ENCODE measurements at regions not wholly inside any gene's neighbourhood (a gene's known extent, or its start where the extent isn't known, plus 50 kb on each side); places are given as distances from the start of the nearest gene placed in this dataset.

GRCh38 chr11:15710580-15711275 lies 596.0 kb downstream of the INSC start:
- no peak for TF ChIP-seq CTCF (IDR thresholded peaks at IDR 0.05)
- Mint-ChIP-seq H3K36me3 (ENCODE audit: low read depth) (no peaks in the 10 kb centered on the region), H3K27ac (no peak overlapping the region), H3K4me3 (no peak overlapping the region), H3K9me3 (no peaks in the 10 kb centered on the region), H3K27me3 (no peaks in the 10 kb centered on the region), H3K4me1 (ENCODE audit: low read depth) (no peaks in the 10 kb centered on the region)
- Histone ChIP-seq H3K4me1 (ENCODE audit: insufficient read depth, low read length) (no peaks in the 10 kb centered on the region), H3K4me3 (ENCODE audit: low read length) (no peak overlapping the region), H3K27ac (ENCODE audit: low read depth in 1 of 2, low read length in 2 of 2) (no peak overlapping the region), H3K27me3 (ENCODE audit: control insufficient read depth in 1 of 2, insufficient read depth in 2 of 2, low read length in 2 of 2) (no peaks in the 10 kb centered on the region), H3K36me3 (ENCODE audit: insufficient read depth, low read length) (no peaks in the 10 kb centered on the region), H3K9me3 (ENCODE audit: control insufficient read depth in 1 of 2, insufficient read depth in 1 of 2, low read length in 2 of 2) (peaks cover 0 to 3% of the 10 kb centered on the region in 2 experiments)
- POLR2A ChIA-PET = no interaction called here
- CTCF ChIA-PET = no interaction called here
- DNase-seq (no peak), ATAC-seq (ENCODE audit: poor library complexity) (no peak)
- intact Hi-C loops (cut with DNase I, micrococcal nuclease) = no loop called here

- H3K4me3 ChIP-seq (ENCODE audit: low read length) = no peak overlapping the region
- H3K9me3 ChIP-seq (ENCODE audit: control insufficient read depth in 1 of 2, insufficient read depth in 1 of 2, low read length in 2 of 2) = peaks cover 0 to 3% of the 10 kb centered on the region in 2 experiments
- ChIA-PET CTCF (no interaction called here), POLR2A (no interaction called here)
- H3K36me3 ChIP-seq (ENCODE audit: insufficient read depth, low read length) = no peaks in the 10 kb centered on the region
- TF ChIP-seq CTCF (IDR thresholded peaks at IDR 0.05) = no peak
- no peaks in the 10 kb centered on the region for H3K4me1 ChIP-seq (ENCODE audit: insufficient read depth, low read length)
- no peak overlapping the region for H3K27ac Mint-ChIP-seq
- no peaks in the 10 kb centered on the region for H3K4me1 Mint-ChIP-seq (ENCODE audit: low read depth)
- no peaks in the 10 kb centered on the region for H3K27me3 ChIP-seq (ENCODE audit: control insufficient read depth in 1 of 2, insufficient read depth in 2 of 2, low read length in 2 of 2)
- H3K4me3 Mint-ChIP-seq = no peak overlapping the region
- H3K27me3 Mint-ChIP-seq = no peaks in the 10 kb centered on the region
- DNase-seq (no peak), ATAC-seq (ENCODE audit: poor library complexity) (no peak)
- H3K27ac ChIP-seq (ENCODE audit: low read depth in 1 of 2, low read length in 2 of 2) = no peak overlapping the region
- intact Hi-C loops (cut with DNase I, micrococcal nuclease) = no loop called here
- H3K36me3 Mint-ChIP-seq (ENCODE audit: low read depth) = no peaks in the 10 kb centered on the region
- H3K9me3 Mint-ChIP-seq = no peaks in the 10 kb centered on the region
These were observed 596.6 kb downstream of the INSC start for GRCh38 chr11:15711311-15711710.

- Mint-ChIP-seq H3K4me1 (ENCODE audit: low read depth) (no peaks in the 10 kb centered on the region), H3K36me3 (ENCODE audit: low read depth) (no peaks in the 10 kb centered on the region), H3K27me3 (no peaks in the 10 kb centered on the region), H3K27ac (no peak overlapping the region), H3K4me3 (no peak overlapping the region), H3K9me3 (no peaks in the 10 kb centered on the region)
- intact Hi-C loops (cut with DNase I, micrococcal nuclease) = no loop called here
- H3K4me3 ChIP-seq (ENCODE audit: low read length) = no peak overlapping the region
- ChIA-PET POLR2A (no interaction called here), CTCF (no interaction called here)
- ATAC-seq (ENCODE audit: poor library complexity) (no peak), DNase-seq (no peak)
- no peaks in the 10 kb centered on the region for H3K27me3 ChIP-seq (ENCODE audit: control insufficient read depth in 1 of 2, insufficient read depth in 2 of 2, low read length in 2 of 2)
- no peak overlapping the region for H3K27ac ChIP-seq (ENCODE audit: low read depth in 1 of 2, low read length in 2 of 2)
- no peaks in the 10 kb centered on the region for H3K4me1 ChIP-seq (ENCODE audit: insufficient read depth, low read length)
- no peaks in the 10 kb centered on the region for H3K36me3 ChIP-seq (ENCODE audit: insufficient read depth, low read length)
- no peak for TF ChIP-seq CTCF (IDR thresholded peaks at IDR 0.05)
- peaks cover 0 to 3% of the 10 kb centered on the region in 2 experiments for H3K9me3 ChIP-seq (ENCODE audit: control insufficient read depth in 1 of 2, insufficient read depth in 1 of 2, low read length in 2 of 2)
These were observed 600.1 kb downstream of the INSC start for GRCh38 chr11:15714641-15715399.
